ENCODE measurements at regions not wholly inside any gene's neighbourhood (a gene's known extent, or its start where the extent isn't known, plus 50 kb on each side); places are given as distances from the start of the nearest gene placed in this dataset.
A peak's percentile ranks its signal among the peaks of the same experiment; 100 is the strongest.

DNA sequence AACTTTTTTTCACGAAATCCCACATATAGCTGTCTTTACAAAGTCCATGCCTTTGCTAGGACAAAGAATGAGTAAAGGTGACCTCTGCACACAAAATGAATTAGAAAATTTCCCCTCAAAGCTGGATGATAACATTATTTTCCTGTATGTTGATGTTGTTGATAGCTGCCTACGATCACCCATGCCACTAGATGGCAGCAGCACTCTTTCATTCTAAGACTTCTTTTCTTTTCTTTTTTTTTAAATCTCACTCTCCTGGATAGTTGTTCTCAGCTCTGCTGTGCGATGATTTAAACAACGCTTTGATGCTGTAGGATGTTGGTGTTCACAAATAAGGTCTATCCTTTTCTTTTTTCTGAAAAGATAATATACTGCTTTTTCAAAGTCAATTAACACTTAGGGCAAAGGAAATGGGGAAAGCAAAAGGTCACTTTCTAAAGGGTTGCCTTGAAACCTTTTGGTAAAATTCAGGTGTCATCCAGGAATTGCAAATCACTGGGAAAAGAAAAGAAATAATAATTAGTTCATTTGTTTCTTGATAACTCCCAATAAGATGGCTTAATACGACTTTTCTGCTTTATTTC lies 266.8 kb downstream of the C4orf33 start:
- DNase-seq (ENCODE audit: low read depth in 2 of 2) = peak; percentile 50 to 81

DNA sequence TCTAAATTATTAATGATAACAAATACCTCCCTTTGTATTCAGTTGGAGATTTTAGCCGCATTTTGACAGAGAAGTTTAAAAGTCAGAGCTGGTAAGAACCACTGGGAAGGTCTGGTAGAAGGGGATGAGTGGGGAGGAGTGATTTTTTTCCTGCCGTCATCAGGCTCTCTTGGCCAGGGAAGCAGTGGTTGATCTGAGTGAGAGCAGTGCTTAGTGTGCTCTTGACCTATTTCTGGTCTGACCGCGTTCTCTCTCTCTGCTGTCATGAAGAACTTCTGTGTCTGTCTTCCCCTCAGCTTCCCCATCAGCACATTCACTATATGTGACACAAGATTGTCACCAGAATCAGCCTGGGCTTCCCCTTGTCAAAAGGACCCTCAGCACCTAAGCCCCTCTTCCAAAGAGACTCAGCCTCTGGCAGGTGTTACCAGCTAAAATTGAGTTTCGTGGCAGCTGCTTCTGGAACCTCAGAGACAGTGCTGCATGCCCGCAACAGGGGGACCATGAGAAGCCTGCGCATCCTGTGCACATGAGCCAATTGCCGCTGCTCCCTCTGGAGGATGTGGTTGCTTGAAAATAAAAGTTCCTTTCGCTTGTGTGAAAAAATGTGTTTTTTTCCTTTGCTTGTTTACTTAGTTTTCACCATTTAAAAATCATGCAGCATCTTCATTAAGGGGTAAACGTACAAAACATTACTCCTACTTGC lies 268.9 kb downstream of the C4orf33 start:
- H3K4me2 ChIP-seq (ENCODE audit: extremely low read depth, insufficient read depth, low read length) = no peak overlapping the region
- no peak overlapping the region for H3K4me3 ChIP-seq (replicated peaks in 1 of 4; ENCODE audit: control extremely low read depth in 1 of 4, insufficient read depth in 1 of 4, low read depth in 3 of 4, low read length in 4 of 4)
- H3K36me3 ChIP-seq (ENCODE audit: control insufficient read depth, insufficient read depth, low read length) = no peaks in the 10 kb centered on the region
- no peaks in the 10 kb centered on the region for H3K79me2 ChIP-seq (ENCODE audit: control insufficient read depth, insufficient read depth, low read length)
- TF ChIP-seq EZH2 (IDR thresholded peaks at IDR 0.05; ENCODE audit: low read length, missing control alignments) = no peak
- TF ChIP-seq, protein P1, sequence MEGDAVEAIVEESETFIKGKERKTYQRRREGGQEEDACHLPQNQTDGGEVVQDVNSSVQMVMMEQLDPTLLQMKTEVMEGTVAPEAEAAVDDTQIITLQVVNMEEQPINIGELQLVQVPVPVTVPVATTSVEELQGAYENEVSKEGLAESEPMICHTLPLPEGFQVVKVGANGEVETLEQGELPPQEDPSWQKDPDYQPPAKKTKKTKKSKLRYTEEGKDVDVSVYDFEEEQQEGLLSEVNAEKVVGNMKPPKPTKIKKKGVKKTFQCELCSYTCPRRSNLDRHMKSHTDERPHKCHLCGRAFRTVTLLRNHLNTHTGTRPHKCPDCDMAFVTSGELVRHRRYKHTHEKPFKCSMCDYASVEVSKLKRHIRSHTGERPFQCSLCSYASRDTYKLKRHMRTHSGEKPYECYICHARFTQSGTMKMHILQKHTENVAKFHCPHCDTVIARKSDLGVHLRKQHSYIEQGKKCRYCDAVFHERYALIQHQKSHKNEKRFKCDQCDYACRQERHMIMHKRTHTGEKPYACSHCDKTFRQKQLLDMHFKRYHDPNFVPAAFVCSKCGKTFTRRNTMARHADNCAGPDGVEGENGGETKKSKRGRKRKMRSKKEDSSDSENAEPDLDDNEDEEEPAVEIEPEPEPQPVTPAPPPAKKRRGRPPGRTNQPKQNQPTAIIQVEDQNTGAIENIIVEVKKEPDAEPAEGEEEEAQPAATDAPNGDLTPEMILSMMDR (conservative IDR thresholded peaks at IDR 0.05 in 1 of 2, IDR thresholded peaks at IDR 0.05 in 1 of 2; ENCODE audit: low read depth in 1 of 2, low read length in 2 of 2) = no peak
- H3K9ac ChIP-seq (ENCODE audit: insufficient read depth, low read length) = no peak overlapping the region
- H3K9me3 ChIP-seq (ENCODE audit: control insufficient read depth, insufficient read depth, low read depth, low read length) = no peaks in the 10 kb centered on the region
- no peak overlapping the region for H2AFZ ChIP-seq (ENCODE audit: low read length)
- no peaks in the 10 kb centered on the region for H3K4me1 ChIP-seq (ENCODE audit: control insufficient read depth, extremely low read depth, insufficient read depth, low read length)
- no peaks in the 10 kb centered on the region for H3K27me3 ChIP-seq (ENCODE audit: control insufficient read depth, insufficient read depth, low read length)
- H3K27ac ChIP-seq (ENCODE audit: insufficient read depth, low read length) = no peak overlapping the region
- no peaks in the 10 kb centered on the region for H4K20me1 ChIP-seq (ENCODE audit: control insufficient read depth, extremely low read depth, insufficient read depth, low read length)
- no peak for DNase-seq (ENCODE audit: low read depth in 2 of 2)

More for the DNA sequence above, 266.8 kb downstream of the C4orf33 start:
- H3K79me2 ChIP-seq (ENCODE audit: control insufficient read depth, insufficient read depth, low read length) = no peaks in the 10 kb centered on the region
- H4K20me1 ChIP-seq (ENCODE audit: control insufficient read depth, extremely low read depth, insufficient read depth, low read length) = no peaks in the 10 kb centered on the region
- no peaks in the 10 kb centered on the region for H3K9me3 ChIP-seq (ENCODE audit: control insufficient read depth, insufficient read depth, low read depth, low read length)
- H3K4me1 ChIP-seq (ENCODE audit: control insufficient read depth, extremely low read depth, insufficient read depth, low read length) = no peaks in the 10 kb centered on the region
- no peak overlapping the region for H2AFZ ChIP-seq (ENCODE audit: low read length)
- no peaks in the 10 kb centered on the region for H3K36me3 ChIP-seq (ENCODE audit: control insufficient read depth, insufficient read depth, low read length)
- H3K4me2 ChIP-seq (ENCODE audit: extremely low read depth, insufficient read depth, low read length) = no peak overlapping the region
- H3K9ac ChIP-seq (ENCODE audit: insufficient read depth, low read length) = no peak overlapping the region
- no peak for TF ChIP-seq EZH2 (IDR thresholded peaks at IDR 0.05; ENCODE audit: low read length, missing control alignments)
- TF ChIP-seq, protein P1 (conservative IDR thresholded peaks at IDR 0.05 in 1 of 2, IDR thresholded peaks at IDR 0.05 in 1 of 2; ENCODE audit: low read depth in 1 of 2, low read length in 2 of 2) = peak; percentile 80 to 87
- H3K27me3 ChIP-seq (ENCODE audit: control insufficient read depth, insufficient read depth, low read length) = no peaks in the 10 kb centered on the region
- no peak overlapping the region for H3K4me3 ChIP-seq (replicated peaks in 1 of 4; ENCODE audit: control extremely low read depth in 1 of 4, insufficient read depth in 1 of 4, low read depth in 3 of 4, low read length in 4 of 4)
- H3K27ac ChIP-seq (ENCODE audit: insufficient read depth, low read length) = no peak overlapping the region

DNA sequence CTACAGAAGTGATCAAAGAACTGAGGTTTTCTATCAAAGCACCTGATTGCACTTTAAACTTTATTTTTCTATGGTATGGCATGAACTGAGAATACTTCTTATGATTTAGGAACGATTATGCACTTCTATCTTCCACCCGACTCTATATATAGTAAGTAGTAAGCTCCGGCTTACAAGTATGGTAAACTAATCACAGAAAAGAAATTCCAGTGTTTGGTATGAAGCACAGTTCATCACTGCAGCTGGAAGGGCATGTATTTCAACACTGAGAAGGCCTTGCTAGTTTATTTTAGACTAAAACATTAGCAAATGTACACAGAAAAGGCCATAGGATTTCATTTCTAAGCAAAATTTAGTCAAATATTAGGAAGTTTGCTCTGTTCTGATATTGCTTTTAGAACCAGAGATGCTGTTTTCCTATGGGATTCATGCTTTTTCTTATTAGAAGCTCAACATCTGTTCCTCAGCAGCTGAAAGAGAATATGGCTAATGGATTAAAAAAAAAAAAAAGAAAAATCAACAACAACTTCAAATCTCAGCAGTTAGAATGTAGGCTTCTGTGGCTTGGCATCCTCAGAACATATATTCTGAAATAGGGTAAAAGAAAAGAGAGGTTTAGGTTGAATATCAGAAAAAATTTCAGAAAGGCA lies 273.5 kb downstream of the C4orf33 start:
- no peaks in the 10 kb centered on the region for H3K79me2 ChIP-seq (ENCODE audit: control insufficient read depth, insufficient read depth, low read length)
- H2AFZ ChIP-seq (ENCODE audit: low read length) = no peak overlapping the region
- H3K4me1 ChIP-seq (ENCODE audit: control insufficient read depth, extremely low read depth, insufficient read depth, low read length) = no peaks in the 10 kb centered on the region
- no peak overlapping the region for H3K27ac ChIP-seq (ENCODE audit: insufficient read depth, low read length)
- no peak overlapping the region for H3K9ac ChIP-seq (ENCODE audit: insufficient read depth, low read length)
- TF ChIP-seq, protein P1 (conservative IDR thresholded peaks at IDR 0.05 in 1 of 2, IDR thresholded peaks at IDR 0.05 in 1 of 2; ENCODE audit: low read depth in 1 of 2, low read length in 2 of 2) = no peak
- TF ChIP-seq EZH2 (IDR thresholded peaks at IDR 0.05; ENCODE audit: low read length, missing control alignments) = no peak
- DNase-seq (ENCODE audit: low read depth in 2 of 2) = no peak
- no peaks in the 10 kb centered on the region for H3K9me3 ChIP-seq (ENCODE audit: control insufficient read depth, insufficient read depth, low read depth, low read length)
- no peak overlapping the region for H3K4me2 ChIP-seq (ENCODE audit: extremely low read depth, insufficient read depth, low read length)
- H3K27me3 ChIP-seq (ENCODE audit: control insufficient read depth, insufficient read depth, low read length) = no peaks in the 10 kb centered on the region
- H4K20me1 ChIP-seq (ENCODE audit: control insufficient read depth, extremely low read depth, insufficient read depth, low read length) = no peaks in the 10 kb centered on the region
- H3K36me3 ChIP-seq (ENCODE audit: control insufficient read depth, insufficient read depth, low read length) = no peaks in the 10 kb centered on the region
- H3K4me3 ChIP-seq (replicated peaks in 1 of 4; ENCODE audit: control extremely low read depth in 1 of 4, insufficient read depth in 1 of 4, low read depth in 3 of 4, low read length in 4 of 4) = no peak overlapping the region

Data from fibroblast of lung (primary cell).